ENCODE measurements at regions not wholly inside any gene's neighbourhood (a gene's known extent, or its start where the extent isn't known, plus 50 kb on each side); places are given as distances from the start of the nearest gene placed in this dataset.

- POLR2A ChIA-PET (ENCODE audit: partially characterized antibody), result no interaction called here
- H3K4me1 Mint-ChIP-seq, result no peaks in the 10 kb centered on the region
- H3K36me3 ChIP-seq (ENCODE audit: insufficient read depth, low read length), result no peaks in the 10 kb centered on the region
- H3K9me3 Mint-ChIP-seq, result peaks cover 0 to 1% (median 0%) of the 10 kb centered on the region in 8 donors
- no peak overlapping the region for H3K4me3 Mint-ChIP-seq
- CTCF ChIA-PET (ENCODE audit: partially characterized antibody), result no interaction called here
- H3K27me3 Mint-ChIP-seq, result no peaks in the 10 kb centered on the region
- intact Hi-C loops (cut with micrococcal nuclease), result no loop called here
- H3K36me3 Mint-ChIP-seq, result no peaks in the 10 kb centered on the region
- H3K4me3 ChIP-seq (ENCODE audit: low read length in 2 of 2), result no peak overlapping the region
- no peaks in the 10 kb centered on the region for H3K9me3 ChIP-seq (ENCODE audit: control insufficient read depth in 1 of 2, low read length in 2 of 2)
- no peaks in the 10 kb centered on the region for H3K27me3 ChIP-seq (ENCODE audit: insufficient read depth, low read length)
- no peak overlapping the region for H3K27ac Mint-ChIP-seq
- no peak for DNase-seq
- H3K27ac ChIP-seq (ENCODE audit: low read depth, low read length), result no peak overlapping the region
- no peaks in the 10 kb centered on the region for H3K4me1 ChIP-seq (ENCODE audit: insufficient read depth, low read length)
Observed at GRCh38 chr9:119941091-119941490, 571.9 kb upstream of the BRINP1 start.

GRCh38 chr9:119938871-119939270 is 569.6 kb upstream of the BRINP1 start:
- no peak for DNase-seq
- POLR2A ChIA-PET (ENCODE audit: partially characterized antibody), result no interaction called here
- H3K27me3 ChIP-seq (ENCODE audit: insufficient read depth, low read length), result no peaks in the 10 kb centered on the region
- Mint-ChIP-seq H3K27ac (no peak overlapping the region), H3K9me3 (peaks cover 0 to 2% (median 0%) of the 10 kb centered on the region in 8 donors), H3K36me3 (no peaks in the 10 kb centered on the region), H3K4me3 (no peak overlapping the region), H3K4me1 (no peaks in the 10 kb centered on the region), H3K27me3 (no peaks in the 10 kb centered on the region)
- no peak overlapping the region for H3K4me3 ChIP-seq (ENCODE audit: low read length in 2 of 2)
- no peaks in the 10 kb centered on the region for H3K9me3 ChIP-seq (ENCODE audit: control insufficient read depth in 1 of 2, low read length in 2 of 2)
- H3K27ac ChIP-seq (ENCODE audit: low read depth, low read length), result no peak overlapping the region
- H3K36me3 ChIP-seq (ENCODE audit: insufficient read depth, low read length), result no peaks in the 10 kb centered on the region
- intact Hi-C loops (cut with micrococcal nuclease), result no loop called here
- CTCF ChIA-PET (ENCODE audit: partially characterized antibody), result no interaction called here
- H3K4me1 ChIP-seq (ENCODE audit: insufficient read depth, low read length), result no peaks in the 10 kb centered on the region

GRCh38 chr9:119934497-119934896 is 565.3 kb upstream of the BRINP1 start:
- Histone ChIP-seq H3K27me3 (ENCODE audit: insufficient read depth, low read length) (no peaks in the 10 kb centered on the region), H3K27ac (ENCODE audit: low read depth, low read length) (no peak overlapping the region), H3K4me3 (ENCODE audit: low read length in 2 of 2) (no peak overlapping the region), H3K9me3 (ENCODE audit: control insufficient read depth in 1 of 2, low read length in 2 of 2) (no peaks in the 10 kb centered on the region), H3K4me1 (ENCODE audit: insufficient read depth, low read length) (no peaks in the 10 kb centered on the region), H3K36me3 (ENCODE audit: insufficient read depth, low read length) (no peaks in the 10 kb centered on the region)
- no peak overlapping the region for H3K4me3 Mint-ChIP-seq
- CTCF ChIA-PET (ENCODE audit: partially characterized antibody), result no interaction called here
- POLR2A ChIA-PET (ENCODE audit: partially characterized antibody), result no interaction called here
- H3K9me3 Mint-ChIP-seq, result peaks cover 0 to 3% (median 0%) of the 10 kb centered on the region in 8 donors
- no peak overlapping the region for H3K27ac Mint-ChIP-seq
- H3K36me3 Mint-ChIP-seq, result no peaks in the 10 kb centered on the region
- no peaks in the 10 kb centered on the region for H3K4me1 Mint-ChIP-seq
- intact Hi-C loops (cut with micrococcal nuclease), result no loop called here
- DNase-seq, result no peak
- no peaks in the 10 kb centered on the region for H3K27me3 Mint-ChIP-seq

GRCh38 chr9:119933191-119933590 is 564.0 kb upstream of the BRINP1 start:
- Mint-ChIP-seq H3K27me3 (no peaks in the 10 kb centered on the region), H3K4me1 (no peaks in the 10 kb centered on the region), H3K9me3 (peaks cover 0 to 7% (median 3%) of the 10 kb centered on the region in 8 donors), H3K4me3 (no peak overlapping the region), H3K36me3 (no peaks in the 10 kb centered on the region), H3K27ac (no peak overlapping the region)
- intact Hi-C loops (cut with micrococcal nuclease), result no loop called here
- Histone ChIP-seq H3K4me3 (ENCODE audit: low read length in 2 of 2) (no peak overlapping the region), H3K9me3 (ENCODE audit: control insufficient read depth in 1 of 2, low read length in 2 of 2) (no peaks in the 10 kb centered on the region), H3K27ac (ENCODE audit: low read depth, low read length) (no peak overlapping the region), H3K27me3 (ENCODE audit: insufficient read depth, low read length) (no peaks in the 10 kb centered on the region), H3K36me3 (ENCODE audit: insufficient read depth, low read length) (no peaks in the 10 kb centered on the region), H3K4me1 (ENCODE audit: insufficient read depth, low read length) (no peaks in the 10 kb centered on the region)
- DNase-seq, result no peak
- ChIA-PET CTCF (ENCODE audit: partially characterized antibody) (no interaction called here), POLR2A (ENCODE audit: partially characterized antibody) (no interaction called here)

- Histone ChIP-seq H3K27ac (ENCODE audit: low read depth, low read length) (no peak overlapping the region), H3K4me1 (ENCODE audit: insufficient read depth, low read length) (no peaks in the 10 kb centered on the region), H3K4me3 (ENCODE audit: low read length in 2 of 2) (no peak overlapping the region), H3K36me3 (ENCODE audit: insufficient read depth, low read length) (no peaks in the 10 kb centered on the region), H3K27me3 (ENCODE audit: insufficient read depth, low read length) (no peaks in the 10 kb centered on the region), H3K9me3 (ENCODE audit: control insufficient read depth in 1 of 2, low read length in 2 of 2) (no peaks in the 10 kb centered on the region)
- intact Hi-C loops (cut with micrococcal nuclease), result no loop called here
- Mint-ChIP-seq H3K4me3 (no peak overlapping the region), H3K27ac (no peak overlapping the region), H3K27me3 (peaks cover 0 to 2% of the 10 kb centered on the region in 2 donors), H3K9me3 (peaks cover 3 to 18% (median 4%) of the 10 kb centered on the region in 8 donors), H3K36me3 (no peaks in the 10 kb centered on the region), H3K4me1 (no peaks in the 10 kb centered on the region)
- POLR2A ChIA-PET (ENCODE audit: partially characterized antibody), result no interaction called here
- DNase-seq, result no peak
- CTCF ChIA-PET (ENCODE audit: partially characterized antibody), result no interaction called here
Observed at GRCh38 chr9:119924736-119925135, 555.5 kb upstream of the BRINP1 start.

GRCh38 chr9:119917175-119917574 is 547.9 kb upstream of the BRINP1 start:
- CTCF ChIA-PET (ENCODE audit: partially characterized antibody), result interaction anchor here (1.6 kb wide), 1 partner anchor 41 kb away, joined by 3 read pairs; no protein-coding TSS in a partner anchor
- H3K27ac Mint-ChIP-seq, result no peak overlapping the region
- no peaks in the 10 kb centered on the region for H3K27me3 ChIP-seq (ENCODE audit: insufficient read depth, low read length)
- no peak overlapping the region for H3K27ac ChIP-seq (ENCODE audit: low read depth, low read length)
- no peaks in the 10 kb centered on the region for H3K36me3 ChIP-seq (ENCODE audit: insufficient read depth, low read length)
- no peak overlapping the region for H3K4me3 ChIP-seq (ENCODE audit: low read length in 2 of 2)
- peaks cover 0 to 15% (median 7%) of the 10 kb centered on the region in 8 donors for H3K9me3 Mint-ChIP-seq
- H3K4me3 Mint-ChIP-seq, result no peak overlapping the region
- intact Hi-C loops (cut with micrococcal nuclease), result no loop called here
- POLR2A ChIA-PET (ENCODE audit: partially characterized antibody), result no interaction called here
- no peaks in the 10 kb centered on the region for H3K36me3 Mint-ChIP-seq
- H3K4me1 ChIP-seq (ENCODE audit: insufficient read depth, low read length), result no peaks in the 10 kb centered on the region
- no peak for DNase-seq
- peaks cover 0 to 2% of the 10 kb centered on the region in 2 donors for H3K27me3 Mint-ChIP-seq
- no peaks in the 10 kb centered on the region for H3K4me1 Mint-ChIP-seq
- H3K9me3 ChIP-seq (ENCODE audit: control insufficient read depth in 1 of 2, low read length in 2 of 2), result no peaks in the 10 kb centered on the region

- intact Hi-C loops (cut with micrococcal nuclease), result no loop called here
Observed at GRCh38 chr9:119907056-119907455, 537.8 kb upstream of the BRINP1 start.

GRCh38 chr9:119905724-119906123 is 536.5 kb upstream of the BRINP1 start:
- Histone ChIP-seq H3K9me3 (ENCODE audit: control insufficient read depth in 1 of 2, low read length in 2 of 2) (no peaks in the 10 kb centered on the region), H3K4me1 (ENCODE audit: insufficient read depth, low read length) (no peaks in the 10 kb centered on the region), H3K4me3 (ENCODE audit: low read length in 2 of 2) (no peak overlapping the region), H3K36me3 (ENCODE audit: insufficient read depth, low read length) (no peaks in the 10 kb centered on the region), H3K27me3 (ENCODE audit: insufficient read depth, low read length) (no peaks in the 10 kb centered on the region), H3K27ac (ENCODE audit: low read depth, low read length) (no peak overlapping the region)
- no peaks in the 10 kb centered on the region for H3K27me3 Mint-ChIP-seq
- no peak for DNase-seq
- H3K27ac Mint-ChIP-seq, result no peak overlapping the region
- ChIA-PET POLR2A (ENCODE audit: partially characterized antibody) (no interaction called here), CTCF (ENCODE audit: partially characterized antibody) (no interaction called here)
- peaks cover 2 to 11% (median 7%) of the 10 kb centered on the region in 8 donors for H3K9me3 Mint-ChIP-seq
- no peaks in the 10 kb centered on the region for H3K36me3 Mint-ChIP-seq
- H3K4me3 Mint-ChIP-seq, result no peak overlapping the region
- no peaks in the 10 kb centered on the region for H3K4me1 Mint-ChIP-seq
- intact Hi-C loops (cut with micrococcal nuclease), result no loop called here

More at GRCh38 chr9:119907056-119907455, 537.8 kb upstream of the BRINP1 start:
- Mint-ChIP-seq H3K9me3 (peaks cover 2 to 11% (median 7%) of the 10 kb centered on the region in 8 donors), H3K27me3 (no peaks in the 10 kb centered on the region), H3K27ac (no peak overlapping the region), H3K4me3 (no peak overlapping the region), H3K4me1 (no peaks in the 10 kb centered on the region), H3K36me3 (no peaks in the 10 kb centered on the region)
- Histone ChIP-seq H3K4me1 (ENCODE audit: insufficient read depth, low read length) (no peaks in the 10 kb centered on the region), H3K4me3 (ENCODE audit: low read length in 2 of 2) (no peak overlapping the region), H3K27me3 (ENCODE audit: insufficient read depth, low read length) (no peaks in the 10 kb centered on the region), H3K36me3 (ENCODE audit: insufficient read depth, low read length) (no peaks in the 10 kb centered on the region), H3K27ac (ENCODE audit: low read depth, low read length) (no peak overlapping the region), H3K9me3 (ENCODE audit: control insufficient read depth in 1 of 2, low read length in 2 of 2) (no peaks in the 10 kb centered on the region)
- DNase-seq, result no peak
- CTCF ChIA-PET (ENCODE audit: partially characterized antibody), result no interaction called here
- POLR2A ChIA-PET (ENCODE audit: partially characterized antibody), result no interaction called here
